HFFc6 (cell line): ENCODE measurements at regions not wholly inside any gene's neighbourhood (a gene's known extent, or its start where the extent isn't known, plus 50 kb on each side); places are given as distances from the start of the nearest gene placed in this dataset.

Source experiments
- DNase-seq: peaks from one replicate; pipeline ENCODE4 v3.0.0-alpha.2; 2018
- H3K27ac Mint-ChIP-seq: 2 replicates; pipeline ENCODE4 v1.8.0; 2020; ENCODE audit warnings: mild to moderate bottlenecking, mixed read lengths
- H3K27me3 Mint-ChIP-seq: 2 replicates; pipeline ENCODE4 v1.8.0; 2021; ENCODE audit warnings: mild to moderate bottlenecking, moderate library complexity, mixed read lengths; ENCODE audit not compliant: insufficient read depth
- H3K36me3 Mint-ChIP-seq: 2 replicates; pipeline ENCODE4 v1.8.0; 2021; ENCODE audit warnings: low read depth, mixed read lengths
- H3K4me1 Mint-ChIP-seq: 2 replicates; pipeline ENCODE4 v1.8.0; 2020; ENCODE audit warnings: low read depth, mixed read lengths
- H3K4me3 Mint-ChIP-seq: 2 replicates; pipeline ENCODE4 v1.8.0; 2020; ENCODE audit warnings: mild to moderate bottlenecking, moderate library complexity, mixed read lengths
- H3K9me3 Mint-ChIP-seq: 2 replicates; pipeline ENCODE4 v1.8.0; 2020; ENCODE audit warnings: mild to moderate bottlenecking, mixed read lengths
- CTCF ChIP-seq: fragments of 200-600 bp; sonication (generic); IDR thresholded peaks from 2 replicates; pipeline ENCODE4 v1.5.0; 2021; ENCODE audit warnings: antibody characterized with exemption, mild to moderate bottlenecking

- no peak for DNase-seq
- H3K9me3 Mint-ChIP-seq, result no peaks in the 10 kb centered on the region
- no peak for TF ChIP-seq CTCF
- no peaks in the 10 kb centered on the region for H3K4me1 Mint-ChIP-seq
- no peaks in the 10 kb centered on the region for H3K36me3 Mint-ChIP-seq
- H3K4me3 Mint-ChIP-seq, result no peak overlapping the region
- H3K27ac Mint-ChIP-seq, result no peak overlapping the region
- H3K27me3 Mint-ChIP-seq, result peaks cover 6% of the 10 kb centered on the region
These were observed 275.9 kb downstream of the ACTL7B start for GRCh38 chr9:108579757-108580439.

GRCh38 chr9:108575276-108575675 is 280.5 kb downstream of the ACTL7B start:
- no peak overlapping the region for H3K4me3 Mint-ChIP-seq
- no peaks in the 10 kb centered on the region for H3K36me3 Mint-ChIP-seq
- H3K4me1 Mint-ChIP-seq, result no peaks in the 10 kb centered on the region
- DNase-seq, result no peak
- no peaks in the 10 kb centered on the region for H3K9me3 Mint-ChIP-seq
- no peak overlapping the region for H3K27ac Mint-ChIP-seq
- H3K27me3 Mint-ChIP-seq, result peaks cover 8% of the 10 kb centered on the region
- TF ChIP-seq CTCF, result no peak

- H3K9me3 Mint-ChIP-seq, result no peaks in the 10 kb centered on the region
- no peak overlapping the region for H3K4me3 Mint-ChIP-seq
- peaks cover 10% of the 10 kb centered on the region for H3K27me3 Mint-ChIP-seq
- H3K4me1 Mint-ChIP-seq, result peaks cover 17% of the 10 kb centered on the region
- H3K27ac Mint-ChIP-seq, result no peak overlapping the region
- peak; percentile 43 for DNase-seq
- TF ChIP-seq CTCF, result no peak
- no peaks in the 10 kb centered on the region for H3K36me3 Mint-ChIP-seq
These were observed 286.2 kb downstream of the ACTL7B start for GRCh38 chr9:108569624-108570023.

GRCh38 chr9:108568093-108568492 is 287.7 kb downstream of the ACTL7B start:
- H3K27me3 Mint-ChIP-seq, result peaks cover 10% of the 10 kb centered on the region
- no peak for DNase-seq
- H3K4me3 Mint-ChIP-seq, result no peak overlapping the region
- H3K4me1 Mint-ChIP-seq, result peaks cover 17% of the 10 kb centered on the region
- no peaks in the 10 kb centered on the region for H3K36me3 Mint-ChIP-seq
- no peak overlapping the region for H3K27ac Mint-ChIP-seq
- H3K9me3 Mint-ChIP-seq, result no peaks in the 10 kb centered on the region
- no peak for TF ChIP-seq CTCF

- Mint-ChIP-seq H3K9me3 (no peaks in the 10 kb centered on the region), H3K36me3 (no peaks in the 10 kb centered on the region), H3K27me3 (peaks cover 10% of the 10 kb centered on the region), H3K4me3 (no peak overlapping the region), H3K4me1 (peaks cover 18% of the 10 kb centered on the region), H3K27ac (no peak overlapping the region)
- no peak for DNase-seq
- TF ChIP-seq CTCF, result no peak
These were observed 288.2 kb downstream of the ACTL7B start for GRCh38 chr9:108567571-108567970.
